GM12874 (cell line): ENCODE measurements at regions not wholly inside any gene's neighbourhood (a gene's known extent, or its start where the extent isn't known, plus 50 kb on each side); places are given as distances from the start of the nearest gene placed in this dataset.

ENCODE experiments used
- TF ChIP-seq, protein P1 (sequence below): IDR thresholded peaks from 2 replicates; pipeline ENCODE4 v1.5.1; 2011; ENCODE audit warnings: low read depth, mild to moderate bottlenecking, control low read depth, low read length, moderate library complexity; ENCODE audit not compliant: insufficient read depth

DNA sequence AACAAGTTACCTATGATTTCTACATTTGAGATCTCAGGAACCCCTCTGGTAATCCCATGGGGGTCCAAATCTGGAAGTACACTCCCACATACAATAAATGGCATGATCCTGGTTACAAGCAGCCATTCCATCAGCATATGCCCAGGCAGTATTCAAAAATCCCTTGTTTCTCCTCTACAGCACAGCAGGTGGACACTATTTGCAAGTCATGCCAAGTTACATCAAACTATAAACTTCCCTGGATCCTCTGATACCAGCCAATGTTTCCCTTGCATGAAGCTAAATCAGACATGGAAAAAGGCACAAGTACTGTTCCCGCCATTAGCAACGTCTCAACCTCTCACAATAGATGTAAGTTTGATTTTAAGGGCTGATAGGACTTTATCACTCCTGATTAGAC lies 134.5 kb upstream of the PRSS16 start:
- TF ChIP-seq, protein P1, sequence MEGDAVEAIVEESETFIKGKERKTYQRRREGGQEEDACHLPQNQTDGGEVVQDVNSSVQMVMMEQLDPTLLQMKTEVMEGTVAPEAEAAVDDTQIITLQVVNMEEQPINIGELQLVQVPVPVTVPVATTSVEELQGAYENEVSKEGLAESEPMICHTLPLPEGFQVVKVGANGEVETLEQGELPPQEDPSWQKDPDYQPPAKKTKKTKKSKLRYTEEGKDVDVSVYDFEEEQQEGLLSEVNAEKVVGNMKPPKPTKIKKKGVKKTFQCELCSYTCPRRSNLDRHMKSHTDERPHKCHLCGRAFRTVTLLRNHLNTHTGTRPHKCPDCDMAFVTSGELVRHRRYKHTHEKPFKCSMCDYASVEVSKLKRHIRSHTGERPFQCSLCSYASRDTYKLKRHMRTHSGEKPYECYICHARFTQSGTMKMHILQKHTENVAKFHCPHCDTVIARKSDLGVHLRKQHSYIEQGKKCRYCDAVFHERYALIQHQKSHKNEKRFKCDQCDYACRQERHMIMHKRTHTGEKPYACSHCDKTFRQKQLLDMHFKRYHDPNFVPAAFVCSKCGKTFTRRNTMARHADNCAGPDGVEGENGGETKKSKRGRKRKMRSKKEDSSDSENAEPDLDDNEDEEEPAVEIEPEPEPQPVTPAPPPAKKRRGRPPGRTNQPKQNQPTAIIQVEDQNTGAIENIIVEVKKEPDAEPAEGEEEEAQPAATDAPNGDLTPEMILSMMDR, result no peak

DNA sequence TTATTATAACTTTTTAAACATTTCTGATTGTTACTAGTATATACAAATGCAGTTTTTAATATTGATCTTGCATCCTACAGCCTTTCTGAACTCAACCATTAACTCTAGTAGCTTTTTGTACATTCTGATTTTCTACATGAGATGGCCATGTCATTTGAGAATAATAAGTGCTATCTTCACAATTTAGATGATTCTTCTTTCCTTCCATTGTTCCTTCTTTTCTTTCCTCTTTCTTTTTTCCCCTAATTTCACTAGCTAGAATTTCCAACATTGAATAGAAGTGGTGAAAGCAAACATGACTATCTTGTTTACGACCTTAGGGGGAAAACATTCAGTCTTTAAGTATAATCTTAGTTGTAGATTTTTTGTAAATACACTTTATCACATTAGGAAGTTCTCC lies 128.2 kb upstream of the PRSS16 start:
- TF ChIP-seq, protein P1, result no peak

DNA sequence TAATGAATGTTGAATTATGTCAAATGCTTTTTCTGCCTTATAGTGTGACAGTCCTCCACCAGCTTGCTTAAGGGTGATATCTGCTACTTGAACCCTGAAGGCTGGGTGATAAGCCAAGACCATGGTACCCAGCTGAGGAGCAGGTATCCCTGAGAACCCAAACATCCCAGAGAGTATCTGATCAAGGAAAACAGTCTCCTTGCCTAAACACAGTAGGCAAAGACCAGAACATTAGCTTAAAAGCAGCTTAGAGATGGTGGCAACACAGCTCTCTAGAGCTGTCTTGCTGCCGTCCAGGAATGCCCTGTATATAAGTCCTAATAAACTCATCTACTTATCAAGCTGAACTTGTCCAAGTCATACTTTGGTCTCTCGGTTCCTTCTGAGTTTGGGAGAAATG lies 127.7 kb upstream of the PRSS16 start:
- TF ChIP-seq, protein P1, result no peak

DNA sequence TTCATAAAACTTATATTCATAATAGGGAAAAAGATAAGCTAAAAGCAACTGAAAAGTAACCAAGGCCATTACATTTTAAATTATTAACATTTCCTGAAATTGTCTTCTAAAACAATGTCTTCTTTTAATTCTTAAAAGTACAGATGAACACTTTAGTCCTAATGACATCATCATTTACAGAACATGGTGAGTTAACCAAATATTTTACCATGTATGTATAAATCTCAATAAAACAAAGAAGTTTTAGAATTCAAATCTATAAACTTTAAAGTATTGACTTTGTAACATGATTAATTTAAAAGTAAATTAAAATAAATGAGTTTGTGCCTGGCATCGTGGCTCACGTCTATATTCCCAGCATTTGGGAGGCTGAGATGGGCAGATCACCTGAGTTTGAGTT lies 125.9 kb upstream of the PRSS16 start:
- TF ChIP-seq, protein P1, result no peak

DNA sequence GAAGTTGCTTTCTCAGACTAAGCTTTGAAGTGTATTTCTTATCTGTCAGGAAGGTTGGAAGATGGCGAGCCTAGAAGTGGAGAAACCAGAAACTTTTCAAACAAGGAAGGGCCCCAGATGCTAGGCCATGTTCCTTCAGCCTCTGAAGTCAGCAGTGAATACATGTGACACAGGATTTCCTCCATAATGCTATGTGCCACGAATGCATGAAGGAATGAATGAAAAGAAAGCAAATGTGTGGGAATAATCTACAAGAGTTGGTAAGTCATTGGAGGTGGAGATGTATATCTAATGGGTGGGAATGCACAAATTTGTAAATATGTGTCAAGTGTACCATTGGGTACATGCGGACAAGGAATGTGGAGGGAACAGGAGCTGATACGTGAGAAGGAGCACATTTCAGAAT lies 123.2 kb upstream of the PRSS16 start:
- TF ChIP-seq, protein P1, result no peak

DNA sequence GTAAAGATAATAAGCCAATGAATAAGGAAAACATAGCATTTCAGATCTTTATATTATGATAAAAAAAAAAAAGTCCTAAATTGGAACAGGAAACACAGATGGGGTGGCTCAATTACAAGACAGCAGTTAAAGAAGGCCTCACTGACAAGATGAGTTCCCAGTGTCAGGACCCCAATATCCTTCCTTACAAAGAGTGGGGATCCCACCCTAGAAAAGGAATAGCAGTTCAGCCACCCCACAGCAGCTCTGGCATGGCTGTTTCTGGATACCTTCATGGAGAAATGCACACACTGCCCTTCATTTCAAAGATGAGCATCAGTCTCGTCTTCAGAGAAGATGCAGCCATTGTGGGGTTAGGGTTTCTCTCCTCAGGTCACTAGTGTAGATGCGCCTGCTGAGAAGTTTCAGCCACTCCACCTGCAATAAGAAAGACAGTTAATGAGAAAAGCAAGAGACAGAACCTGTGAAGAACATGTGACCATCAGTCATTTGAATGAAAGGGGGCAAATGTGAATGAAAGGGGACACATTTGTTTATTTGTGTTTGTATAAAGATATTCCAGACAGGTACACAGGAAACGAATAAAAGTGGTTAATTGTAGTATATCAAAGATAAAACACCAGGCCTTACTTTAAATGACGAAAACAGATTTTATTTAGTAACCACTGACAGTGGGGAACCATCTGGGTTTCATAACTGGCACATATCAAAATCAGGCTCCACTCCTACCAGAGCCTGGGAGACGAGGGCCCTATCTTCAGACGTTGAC lies 121.3 kb upstream of the PRSS16 start:
- TF ChIP-seq, protein P1, result no peak

DNA sequence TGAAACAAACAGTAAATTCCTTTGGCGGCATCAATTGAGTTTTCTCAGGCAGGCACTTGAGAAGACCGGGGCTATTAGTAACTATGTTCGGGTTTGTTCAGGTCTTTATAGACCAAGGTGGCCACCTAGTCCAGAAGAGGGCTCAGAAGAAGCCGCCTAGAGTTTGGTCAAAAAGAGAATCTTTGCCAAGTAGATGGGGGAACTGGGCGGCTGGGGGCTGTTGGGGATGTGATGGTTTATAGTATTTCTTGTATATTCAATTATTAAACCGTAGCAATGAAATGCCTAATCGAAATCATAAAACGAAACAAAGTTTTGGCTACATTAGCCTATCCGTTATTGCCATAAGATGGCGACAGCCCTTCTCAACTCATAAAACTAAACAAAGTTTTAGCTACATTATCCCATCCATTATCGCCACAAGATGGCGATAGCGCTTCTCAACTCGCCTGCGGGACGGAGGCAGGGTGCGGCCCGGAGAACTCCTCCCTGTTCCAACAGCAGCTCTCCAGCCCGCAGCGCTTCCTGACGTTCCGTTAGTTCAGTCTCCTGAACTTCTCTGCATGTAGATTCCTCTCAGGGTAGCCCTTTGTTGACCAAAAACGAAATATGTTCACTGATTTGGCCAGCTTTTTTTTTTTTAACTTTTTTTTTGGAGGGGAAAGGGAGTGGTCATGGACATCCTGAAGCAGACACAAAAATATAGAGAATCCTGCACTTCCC lies 120.5 kb upstream of the PRSS16 start:
- TF ChIP-seq, protein P1, result peak; percentile 66
